ENCODE measurements at regions not wholly inside any gene's neighbourhood (a gene's known extent, or its start where the extent isn't known, plus 50 kb on each side); places are given as distances from the start of the nearest gene placed in this dataset.
"Not testable (repeated sequence)": the region's sequence is repeated elsewhere in the genome, so short reads cannot be mapped to it uniquely, and the experiment has no call there.

DNA sequence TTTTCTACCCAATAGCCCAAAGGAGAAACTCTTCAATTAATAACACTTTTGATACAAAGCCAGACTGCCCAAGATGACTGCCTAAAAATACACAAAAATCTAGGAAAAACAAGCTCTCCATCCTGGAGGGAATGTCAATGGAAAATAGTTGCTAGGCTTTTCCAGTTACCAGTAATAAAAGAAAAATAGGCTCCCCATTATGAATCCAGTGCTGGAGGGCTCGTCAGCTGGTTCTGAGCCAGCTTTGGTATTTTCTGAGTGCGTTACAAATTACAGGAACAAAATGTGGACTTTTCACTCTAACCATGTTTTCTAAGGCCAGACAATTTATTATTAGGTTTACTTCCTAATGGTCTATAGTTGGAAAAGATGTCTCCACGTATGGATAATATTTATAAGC, 414.5 kb downstream of the ACTL7B start:
- no peak for DNase-seq

GRCh38 chr9:108439947-108440346, 415.8 kb downstream of the ACTL7B start:
- DNase-seq, result no peak

GRCh38 chr9:108437656-108438055, 418.1 kb downstream of the ACTL7B start:
- DNase-seq, result no peak

DNA sequence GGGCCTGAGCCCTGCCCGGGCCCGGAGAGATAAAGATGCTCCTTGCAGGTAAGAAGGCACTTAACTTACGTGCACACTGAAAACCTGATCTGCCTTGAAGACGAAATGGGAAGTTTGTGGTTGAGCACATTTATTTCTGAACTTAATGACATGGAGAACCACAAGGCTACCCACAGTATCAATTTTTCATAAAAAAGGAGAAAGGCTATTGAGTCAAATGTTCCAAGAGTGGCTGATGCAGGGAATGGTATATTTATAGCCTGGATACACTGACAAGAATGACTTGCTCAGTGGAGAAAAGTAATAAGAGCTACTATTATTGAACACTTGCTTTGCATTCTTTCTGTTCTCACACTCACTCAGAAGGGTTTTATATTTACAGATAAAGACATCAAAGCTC, 419.3 kb downstream of the ACTL7B start:
- DNase-seq, result no peak

DNA sequence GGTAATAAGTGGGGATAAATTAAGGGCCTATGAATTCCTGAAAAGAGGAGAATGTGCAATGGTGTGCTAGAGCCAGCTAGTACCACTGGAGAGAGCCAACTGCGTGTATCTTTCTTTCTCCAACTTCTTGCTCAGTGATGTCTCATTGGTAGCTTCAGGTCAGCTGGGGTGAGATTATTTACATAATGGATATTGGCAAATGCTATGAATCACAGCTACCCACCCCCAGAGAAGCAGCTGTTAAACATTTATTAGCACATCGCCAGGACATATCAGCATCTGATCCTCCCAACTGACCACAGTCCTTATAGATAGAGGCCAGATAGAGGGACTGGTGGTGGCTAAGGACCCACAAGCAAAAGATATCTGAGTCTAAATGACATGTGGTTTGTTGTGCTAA, 421.3 kb downstream of the ACTL7B start:
- DNase-seq, result no peak

DNA sequence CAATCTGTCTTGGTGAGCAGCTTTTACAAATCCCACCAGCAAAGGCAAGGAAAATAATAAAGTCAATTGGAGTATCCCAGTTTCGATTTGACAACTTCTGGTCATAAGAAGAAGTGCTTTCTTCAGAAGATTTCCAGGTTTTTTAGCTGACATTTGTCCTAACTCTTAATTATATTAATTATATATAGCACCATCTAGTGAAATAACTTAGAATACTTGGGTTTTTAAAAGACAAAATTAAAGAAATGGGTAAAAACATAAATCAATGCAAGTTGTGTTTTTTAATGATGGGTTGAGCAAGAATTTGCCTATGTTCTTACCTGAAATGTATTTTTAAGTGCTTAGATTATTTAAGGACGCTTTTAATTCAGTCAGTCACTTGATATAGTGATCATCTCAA, 421.8 kb downstream of the ACTL7B start:
- DNase-seq, result no peak

DNA sequence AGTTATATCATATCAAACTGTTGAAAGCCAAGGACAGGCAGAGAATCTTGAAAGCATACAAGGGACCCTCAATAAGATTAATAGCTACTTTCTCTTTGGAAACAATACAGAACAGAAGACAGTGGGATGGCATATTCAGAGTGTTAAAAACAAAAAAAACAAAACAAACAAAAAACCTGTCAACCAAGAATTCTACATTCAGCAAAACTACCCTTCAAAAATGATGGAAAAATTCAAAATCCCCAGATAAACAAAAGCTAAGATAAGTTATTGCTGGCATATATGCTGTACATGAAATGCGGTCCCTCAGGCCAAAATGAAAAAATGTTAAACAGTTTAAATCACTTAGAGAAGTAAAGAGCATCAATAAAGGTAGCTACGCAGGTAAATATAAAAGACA, 425.1 kb downstream of the ACTL7B start:
- no peak for DNase-seq

GRCh38 chr9:108427751-108428150, 428.0 kb downstream of the ACTL7B start:
- no peak for DNase-seq

DNA sequence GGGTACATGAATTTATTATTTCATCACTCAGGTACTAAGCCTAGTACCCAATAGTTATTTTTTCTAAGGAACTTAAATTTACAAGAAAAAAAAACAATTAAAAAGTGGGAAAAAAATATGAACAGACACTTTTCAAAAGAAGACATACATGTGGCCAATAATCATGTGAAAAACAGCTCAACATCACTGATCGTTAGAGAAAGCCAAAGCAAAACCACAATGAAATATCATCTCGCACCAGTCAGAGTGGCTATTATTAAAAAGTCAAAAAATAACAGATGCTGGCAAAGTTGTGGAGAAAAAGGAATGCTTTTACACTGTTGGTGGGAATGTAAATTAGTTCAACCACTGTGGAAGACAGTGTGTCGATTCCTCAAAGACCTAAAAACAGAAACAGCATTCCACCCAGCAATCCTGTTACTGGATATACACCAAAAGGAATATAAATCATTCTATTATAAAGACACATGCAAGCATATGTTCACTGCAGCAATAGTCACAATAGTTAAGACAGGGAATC, 429.3 kb downstream of the ACTL7B start:
- not testable (repeated sequence) for DNase-seq

GRCh38 chr9:108423433-108423832, 432.4 kb downstream of the ACTL7B start:
- DNase-seq, result no peak

- DNase-seq, result no peak
Measured at GRCh38 chr9:108419379-108419778, 436.4 kb downstream of the ACTL7B start.

GRCh38 chr9:108417726-108418125, 438.1 kb downstream of the ACTL7B start:
- DNase-seq, result no peak

- DNase-seq, result no peak
Measured at GRCh38 chr9:108417312-108417711, 438.5 kb downstream of the ACTL7B start.

GRCh38 chr9:108416324-108416723, 439.5 kb downstream of the ACTL7B start:
- no peak for DNase-seq

DNA sequence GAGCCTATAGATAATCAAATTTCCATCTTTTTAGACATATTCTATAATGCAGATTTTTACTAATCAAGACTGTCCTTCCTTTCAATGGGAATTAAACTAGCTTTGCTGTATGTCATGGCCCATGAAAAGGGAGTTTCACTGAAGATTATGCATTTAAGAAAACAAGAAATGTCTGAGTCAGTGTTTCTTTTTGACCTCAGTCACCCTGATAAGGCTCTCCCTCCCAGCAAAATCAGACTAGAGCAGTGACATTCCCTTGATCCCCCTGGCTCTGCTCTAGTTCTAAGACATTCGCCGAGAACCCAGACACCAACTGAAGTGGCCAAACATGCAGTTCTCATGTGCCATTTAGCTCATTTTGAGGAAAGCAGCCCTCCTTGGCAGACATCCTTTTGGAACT, 442.0 kb downstream of the ACTL7B start:
- no peak for DNase-seq

DNA sequence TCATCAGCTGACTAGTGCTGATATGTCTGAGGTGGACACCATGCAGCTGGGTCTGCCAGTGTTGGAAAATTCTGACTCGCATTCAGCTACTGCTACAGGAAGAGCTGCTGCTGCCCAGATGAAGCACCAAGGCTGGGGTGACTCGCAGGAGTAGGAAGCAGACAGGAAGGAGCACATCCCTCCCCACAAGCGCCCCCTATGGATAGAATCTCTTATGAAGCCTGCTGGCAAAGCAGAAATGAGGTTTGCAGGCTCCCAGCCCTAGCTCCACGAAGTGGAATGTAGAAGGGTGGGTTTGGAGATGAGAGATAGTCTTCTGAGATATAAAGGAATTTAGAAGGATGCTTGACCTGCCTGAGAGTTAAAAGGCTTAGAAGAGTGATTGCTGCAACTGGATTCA, 443.0 kb downstream of the ACTL7B start:
- no peak for DNase-seq

- no peak for DNase-seq
Measured at GRCh38 chr9:108411632-108412031, 444.2 kb downstream of the ACTL7B start.

DNA sequence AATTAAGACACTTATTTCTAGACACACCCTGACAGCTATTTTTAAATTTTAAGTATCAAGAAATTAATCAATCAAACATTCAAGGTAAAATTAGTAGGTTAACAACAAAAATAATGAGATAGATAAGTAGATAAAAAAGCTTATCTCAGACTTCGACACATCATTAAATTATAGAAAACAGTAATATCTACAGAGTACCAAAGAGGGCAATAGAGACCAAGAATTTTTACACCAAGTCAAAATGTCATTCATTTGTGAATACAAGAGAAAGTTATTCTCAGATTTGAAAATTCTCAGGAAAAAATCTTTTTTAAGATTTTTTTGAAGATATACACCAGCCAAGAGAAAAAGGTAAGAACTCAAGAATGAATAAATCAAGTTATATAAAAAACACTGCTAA, 445.6 kb downstream of the ACTL7B start:
- DNase-seq, result no peak

DNA sequence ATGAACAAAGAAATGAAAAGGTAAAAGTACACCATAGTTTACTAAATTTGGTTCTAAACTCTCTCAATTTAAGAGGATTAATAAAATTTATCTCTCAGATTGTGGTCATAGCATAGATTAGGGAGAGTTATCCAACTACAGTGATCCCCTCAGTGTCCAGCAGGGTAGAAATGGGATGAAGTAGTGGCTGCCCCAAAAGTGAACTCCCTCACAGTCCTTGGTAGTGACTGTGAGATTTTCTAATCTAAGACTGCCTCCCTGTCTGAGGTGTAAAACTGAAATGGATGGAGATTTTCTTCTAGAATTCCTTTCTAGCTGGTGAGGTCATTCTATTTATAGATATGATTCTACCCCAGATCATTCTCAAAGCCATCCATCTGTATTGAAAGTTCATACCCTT, 455.5 kb downstream of the ACTL7B start:
- DNase-seq, result no peak

GRCh38 chr9:108399851-108400250, 455.9 kb downstream of the ACTL7B start:
- no peak for DNase-seq

GRCh38 chr9:108397286-108397685, 458.5 kb downstream of the ACTL7B start:
- DNase-seq, result no peak

DNA sequence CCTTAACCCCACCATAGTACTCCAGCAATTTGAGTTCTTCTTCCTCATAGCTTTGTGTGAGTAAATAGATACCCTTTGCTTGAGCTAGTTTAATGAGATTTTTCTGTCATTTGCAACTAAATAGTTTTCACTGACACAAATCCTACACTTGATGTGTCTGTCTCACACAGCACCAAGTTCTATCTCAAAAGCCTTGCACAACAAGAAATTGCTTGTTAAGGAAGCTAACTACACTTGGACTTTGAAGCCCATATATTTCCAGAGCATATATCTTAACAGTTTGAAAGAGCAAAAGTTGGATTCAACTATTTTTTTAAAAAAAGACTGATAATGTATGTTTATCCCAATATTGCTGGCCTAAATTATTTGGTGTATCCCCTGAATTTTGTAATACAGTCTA, 459.2 kb downstream of the ACTL7B start:
- DNase-seq, result no peak

GRCh38 chr9:108396193-108396592, 459.6 kb downstream of the ACTL7B start:
- no peak for DNase-seq

DNA sequence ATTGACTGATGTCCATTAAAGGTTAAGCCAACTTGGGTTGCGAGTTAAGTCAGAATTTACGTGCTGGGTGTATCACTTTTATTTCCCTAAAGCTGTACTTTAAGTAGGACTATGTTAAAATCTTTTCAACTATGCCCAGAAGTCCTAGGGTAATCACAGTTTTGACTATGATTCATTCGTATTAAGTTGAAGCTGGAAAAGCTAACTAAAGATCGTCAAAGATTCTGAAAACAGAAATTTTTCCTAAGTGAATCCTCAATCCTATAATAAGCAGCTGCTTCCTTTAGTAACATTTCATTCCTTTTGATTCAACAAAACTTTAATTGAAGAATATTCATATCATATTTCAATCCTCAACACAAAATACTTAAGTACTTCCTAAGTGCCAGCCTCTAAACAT, 460.4 kb downstream of the ACTL7B start:
- DNase-seq, result no peak

GRCh38 chr9:108394726-108395125, 461.1 kb downstream of the ACTL7B start:
- no peak for DNase-seq

GRCh38 chr9:108393481-108394001, 462.2 kb downstream of the ACTL7B start:
- not testable (repeated sequence) for DNase-seq

All from activated CD4-positive, alpha-beta T cell treated with anti-CD3 and anti-CD28 coated beads, Interleukin-10, Interleukin-2, amounts not matched to agents 100 ng/mL and 50 ng/mL, durations not matched to agents 16 hours and 8 hours (primary cell).